ENCODE measurements at regions not wholly inside any gene's neighbourhood (a gene's known extent, or its start where the extent isn't known, plus 50 kb on each side); places are given as distances from the start of the nearest gene placed in this dataset.

DNA sequence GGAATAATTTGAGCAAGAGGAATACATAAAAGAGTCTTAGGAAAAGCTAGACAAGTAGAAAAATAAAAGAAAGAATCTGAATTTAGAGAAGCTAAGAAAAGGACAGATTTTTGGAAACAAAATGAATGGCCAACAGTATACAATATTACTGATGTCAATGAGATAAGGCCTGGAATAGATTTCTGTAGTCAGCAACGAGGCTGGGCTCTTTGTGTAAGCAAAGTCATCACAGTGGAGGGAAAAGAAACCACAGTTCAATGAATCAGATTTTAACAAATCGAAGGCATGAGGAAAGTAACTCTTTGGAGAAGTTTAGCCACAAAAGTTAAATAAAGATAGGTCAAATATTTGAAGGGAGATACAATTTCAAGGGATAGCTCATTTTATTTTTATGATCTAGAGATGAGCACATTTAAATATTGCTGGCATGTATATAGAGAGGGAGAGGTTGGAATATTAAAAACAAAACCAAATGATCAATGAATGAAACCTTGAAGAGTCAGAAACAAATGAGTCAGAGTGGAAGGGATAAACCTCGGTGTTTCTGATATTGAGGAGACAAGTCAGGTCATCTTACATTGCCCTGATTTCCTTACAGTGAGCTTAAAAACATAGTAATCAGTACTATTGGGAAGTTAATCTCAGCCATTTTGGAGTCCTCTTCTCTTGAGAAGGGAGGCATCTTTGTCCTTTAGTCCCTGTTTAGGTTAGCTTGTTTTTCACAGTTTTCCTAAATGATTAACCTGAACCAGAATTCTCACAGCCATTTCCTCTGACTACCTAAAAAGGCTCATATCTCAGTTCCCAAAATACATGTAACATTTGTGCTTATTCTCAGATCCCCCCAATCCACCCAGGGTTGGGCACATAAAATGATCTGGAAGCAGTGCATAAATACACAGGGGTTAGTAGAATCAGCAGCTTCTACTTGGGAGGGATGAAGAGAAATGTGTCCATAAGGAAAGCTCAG is 620.0 kb upstream of the B3GALT2 start:
- TF ChIP-seq, protein P1, sequence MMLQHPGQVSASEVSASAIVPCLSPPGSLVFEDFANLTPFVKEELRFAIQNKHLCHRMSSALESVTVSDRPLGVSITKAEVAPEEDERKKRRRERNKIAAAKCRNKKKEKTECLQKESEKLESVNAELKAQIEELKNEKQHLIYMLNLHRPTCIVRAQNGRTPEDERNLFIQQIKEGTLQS (IDR thresholded peaks at IDR 0.05), result no peak
- TF ChIP-seq, protein P1 (CRISPR knock-in tag; conservative IDR thresholded peaks at IDR 0.05), result no peak
- TF ChIP-seq JUNB (CRISPR knock-in tag; conservative IDR thresholded peaks at IDR 0.05), result no peak

Measured in K562 (cell line).